ENCODE measurements at regions not wholly inside any gene's neighbourhood (a gene's known extent, or its start where the extent isn't known, plus 50 kb on each side); places are given as distances from the start of the nearest gene placed in this dataset.

DNA sequence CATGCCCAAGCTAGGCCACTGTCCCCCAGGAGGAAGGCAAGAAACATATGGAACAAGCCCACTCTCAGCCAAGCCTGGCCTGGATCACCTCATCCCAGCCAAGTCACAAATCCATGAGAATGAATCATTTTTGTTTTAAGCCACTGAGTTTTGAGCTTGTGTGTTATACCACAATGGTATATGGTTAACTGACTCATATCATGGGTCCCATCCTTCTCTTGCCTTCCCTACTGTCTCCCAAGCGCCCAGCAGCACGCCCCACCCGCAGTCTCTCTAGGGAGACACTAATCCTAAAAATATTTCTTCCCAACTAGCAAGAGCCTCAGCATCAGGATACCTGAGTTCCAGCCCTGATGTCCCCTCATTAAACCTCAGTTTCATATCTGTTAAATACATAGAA, 248.1 kb downstream of the CDK5RAP2 start:
- POLR2A ChIA-PET = no interaction called here
- BruUV-seq (replicated peaks) = no TSS peak
- H3K27ac Mint-ChIP-seq (ENCODE audit: low read depth, unreplicated experiment) = no peak overlapping the region
- H3K27me3 Mint-ChIP-seq (ENCODE audit: insufficient read depth, unreplicated experiment) = peaks cover 19% of the 10 kb centered on the region
- CTCF ChIA-PET = interaction anchor here (0.8 to 1.1 kb wide), 2 partner anchors 17 to 1736 kb away, joined by 3 to 4 read pairs; no protein-coding TSS in a partner anchor
- no peak overlapping the region for H3K4me3 Mint-ChIP-seq (ENCODE audit: unreplicated experiment)
- peaks cover 3% of the 10 kb centered on the region for H3K9me3 Mint-ChIP-seq (ENCODE audit: unreplicated experiment)
- H3K36me3 Mint-ChIP-seq (ENCODE audit: insufficient read depth, unreplicated experiment) = no peaks in the 10 kb centered on the region
- intact Hi-C loops (cut with micrococcal nuclease) = loop anchor here (10.0 kb wide), 1 partner anchor 83 kb away; no protein-coding TSS in a partner anchor
- TF ChIP-seq, protein P1, sequence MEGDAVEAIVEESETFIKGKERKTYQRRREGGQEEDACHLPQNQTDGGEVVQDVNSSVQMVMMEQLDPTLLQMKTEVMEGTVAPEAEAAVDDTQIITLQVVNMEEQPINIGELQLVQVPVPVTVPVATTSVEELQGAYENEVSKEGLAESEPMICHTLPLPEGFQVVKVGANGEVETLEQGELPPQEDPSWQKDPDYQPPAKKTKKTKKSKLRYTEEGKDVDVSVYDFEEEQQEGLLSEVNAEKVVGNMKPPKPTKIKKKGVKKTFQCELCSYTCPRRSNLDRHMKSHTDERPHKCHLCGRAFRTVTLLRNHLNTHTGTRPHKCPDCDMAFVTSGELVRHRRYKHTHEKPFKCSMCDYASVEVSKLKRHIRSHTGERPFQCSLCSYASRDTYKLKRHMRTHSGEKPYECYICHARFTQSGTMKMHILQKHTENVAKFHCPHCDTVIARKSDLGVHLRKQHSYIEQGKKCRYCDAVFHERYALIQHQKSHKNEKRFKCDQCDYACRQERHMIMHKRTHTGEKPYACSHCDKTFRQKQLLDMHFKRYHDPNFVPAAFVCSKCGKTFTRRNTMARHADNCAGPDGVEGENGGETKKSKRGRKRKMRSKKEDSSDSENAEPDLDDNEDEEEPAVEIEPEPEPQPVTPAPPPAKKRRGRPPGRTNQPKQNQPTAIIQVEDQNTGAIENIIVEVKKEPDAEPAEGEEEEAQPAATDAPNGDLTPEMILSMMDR (IDR thresholded peaks at IDR 0.05; ENCODE audit: unreplicated experiment) = no peak
- DNase-seq (ENCODE audit: unreplicated experiment) = no peak
- H3K4me1 Mint-ChIP-seq (ENCODE audit: insufficient read depth, unreplicated experiment) = peaks cover 7% of the 10 kb centered on the region

- peaks cover 25% of the 10 kb centered on the region for H3K27me3 Mint-ChIP-seq (ENCODE audit: insufficient read depth, unreplicated experiment)
Measured at GRCh38 chr9:120330031-120330430, 249.9 kb downstream of the CDK5RAP2 start.

GRCh38 chr9:120327322-120327721, 252.6 kb downstream of the CDK5RAP2 start:
- ChIA-PET POLR2A (interaction anchor here (0.8 kb wide), 1 partner anchor 542 kb away, joined by 3 read pairs; no protein-coding TSS in a partner anchor), CTCF (interaction anchor here (0.6 kb wide), 1 partner anchor 67 kb away, joined by 3 read pairs; no protein-coding TSS in a partner anchor)
- no TSS peak for BruUV-seq (replicated peaks)
- intact Hi-C loops (cut with micrococcal nuclease) = no loop called here
- Mint-ChIP-seq H3K27me3 (ENCODE audit: insufficient read depth, unreplicated experiment) (peaks cover 25% of the 10 kb centered on the region), H3K9me3 (ENCODE audit: unreplicated experiment) (peaks cover 8% of the 10 kb centered on the region), H3K4me3 (ENCODE audit: unreplicated experiment) (no peak overlapping the region), H3K4me1 (ENCODE audit: insufficient read depth, unreplicated experiment) (peaks cover 7% of the 10 kb centered on the region), H3K36me3 (ENCODE audit: insufficient read depth, unreplicated experiment) (no peaks in the 10 kb centered on the region), H3K27ac (ENCODE audit: low read depth, unreplicated experiment) (no peak overlapping the region)
- DNase-seq (ENCODE audit: unreplicated experiment) = no peak
- TF ChIP-seq, protein P1 (IDR thresholded peaks at IDR 0.05; ENCODE audit: unreplicated experiment) = no peak

More at GRCh38 chr9:120330031-120330430, 249.9 kb downstream of the CDK5RAP2 start:
- ChIA-PET POLR2A (no interaction called here), CTCF (interaction anchor here (1.6 kb wide), 1 partner anchor 19 kb away, joined by 5 read pairs; no protein-coding TSS in a partner anchor)
- Mint-ChIP-seq H3K36me3 (ENCODE audit: insufficient read depth, unreplicated experiment) (no peaks in the 10 kb centered on the region), H3K9me3 (ENCODE audit: unreplicated experiment) (peaks cover 8% of the 10 kb centered on the region), H3K27ac (ENCODE audit: low read depth, unreplicated experiment) (no peak overlapping the region), H3K4me1 (ENCODE audit: insufficient read depth, unreplicated experiment) (peaks cover 7% of the 10 kb centered on the region), H3K4me3 (ENCODE audit: unreplicated experiment) (no peak overlapping the region)
- no peak for DNase-seq (ENCODE audit: unreplicated experiment)
- BruUV-seq (replicated peaks) = no TSS peak
- intact Hi-C loops (cut with micrococcal nuclease) = loop anchor here (10.0 kb wide), 1 partner anchor 85 kb away; no protein-coding TSS in a partner anchor
- TF ChIP-seq, protein P1 (IDR thresholded peaks at IDR 0.05; ENCODE audit: unreplicated experiment) = no peak

- Mint-ChIP-seq H3K9me3 (ENCODE audit: unreplicated experiment) (peaks cover 8% of the 10 kb centered on the region), H3K36me3 (ENCODE audit: insufficient read depth, unreplicated experiment) (no peaks in the 10 kb centered on the region), H3K4me3 (ENCODE audit: unreplicated experiment) (no peak overlapping the region), H3K27ac (ENCODE audit: low read depth, unreplicated experiment) (no peak overlapping the region), H3K4me1 (ENCODE audit: insufficient read depth, unreplicated experiment) (peaks cover 7% of the 10 kb centered on the region), H3K27me3 (ENCODE audit: insufficient read depth, unreplicated experiment) (peaks cover 25% of the 10 kb centered on the region)
- peak; percentile 69 for DNase-seq (ENCODE audit: unreplicated experiment)
- intact Hi-C loops (cut with micrococcal nuclease) = no loop called here
- BruUV-seq (replicated peaks) = no TSS peak
- TF ChIP-seq, protein P1 (IDR thresholded peaks at IDR 0.05; ENCODE audit: unreplicated experiment) = no peak
- ChIA-PET POLR2A (interaction anchor here (0.8 kb wide), 1 partner anchor 543 kb away, joined by 3 read pairs; no protein-coding TSS in a partner anchor), CTCF (interaction anchor here (0.6 kb wide), 1 partner anchor 770 kb away, joined by 4 read pairs; no protein-coding TSS in a partner anchor)
Measured at GRCh38 chr9:120326049-120326693, 253.8 kb downstream of the CDK5RAP2 start.

Data from MCF 10A (cell line).